Globus pallidus (tissue), 1 donor: ENCODE measurements at regions not wholly inside any gene's neighbourhood (a gene's known extent, or its start where the extent isn't known, plus 50 kb on each side); places are given as distances from the start of the nearest gene placed in this dataset.
A peak's percentile ranks its signal among the peaks of the same experiment; 100 is the strongest.
"Not testable (repeated sequence)": the region's sequence is repeated elsewhere in the genome, so short reads cannot be mapped to it uniquely, and the experiment has no call there.

Source experiments
- DNase-seq: peaks from one replicate; pipeline ENCODE4 v3.0.0-alpha.2; 2015; ENCODE audit warnings: low spot score

GRCh38 chr13:80082396-80083080 lies 258.4 kb downstream of the SPRY2 start:
- DNase-seq: no peak

GRCh38 chr13:80074811-80075210 lies 266.1 kb downstream of the SPRY2 start:
- no peak for DNase-seq

- no peak for DNase-seq
Observed at GRCh38 chr13:80074143-80074752, 266.7 kb downstream of the SPRY2 start.

- DNase-seq: no peak
Observed at GRCh38 chr13:80072231-80072630, 268.7 kb downstream of the SPRY2 start.

GRCh38 chr13:80070024-80070703 lies 270.8 kb downstream of the SPRY2 start:
- no peak for DNase-seq

GRCh38 chr13:80069374-80069773 lies 271.6 kb downstream of the SPRY2 start:
- DNase-seq: no peak

GRCh38 chr13:80065996-80066395 lies 274.9 kb downstream of the SPRY2 start:
- DNase-seq: no peak

GRCh38 chr13:80062416-80062815 lies 278.5 kb downstream of the SPRY2 start:
- not testable (repeated sequence) for DNase-seq

- DNase-seq: no peak
Observed at GRCh38 chr13:80059789-80060188, 281.1 kb downstream of the SPRY2 start.

GRCh38 chr13:80058626-80059025 lies 282.3 kb downstream of the SPRY2 start:
- no peak for DNase-seq

- DNase-seq: peak; percentile 50
Observed at GRCh38 chr13:80055847-80056246, 285.1 kb downstream of the SPRY2 start.

- DNase-seq: no peak
Observed at GRCh38 chr13:80054806-80055205, 286.1 kb downstream of the SPRY2 start.

- DNase-seq: no peak
Observed at GRCh38 chr13:80052286-80052685, 288.6 kb downstream of the SPRY2 start.

- no peak for DNase-seq
Observed at GRCh38 chr13:80050252-80050651, 290.7 kb downstream of the SPRY2 start.

GRCh38 chr13:80048802-80049201 lies 292.1 kb downstream of the SPRY2 start:
- peak; percentile 66 for DNase-seq

GRCh38 chr13:80048030-80048429 lies 292.9 kb downstream of the SPRY2 start:
- no peak for DNase-seq

- DNase-seq: no peak
Observed at GRCh38 chr13:80047406-80047805, 293.5 kb downstream of the SPRY2 start.

- DNase-seq: no peak
Observed at GRCh38 chr13:80040981-80041317, 300.0 kb downstream of the SPRY2 start.

- no peak for DNase-seq
Observed at GRCh38 chr13:80040196-80040980, 300.5 kb downstream of the SPRY2 start.

GRCh38 chr13:80039000-80039399 lies 301.9 kb downstream of the SPRY2 start:
- DNase-seq: peak; percentile 34

- DNase-seq: no peak
Observed at GRCh38 chr13:80038371-80038770, 302.6 kb downstream of the SPRY2 start.

- DNase-seq: no peak
Observed at GRCh38 chr13:80037505-80037888, 303.4 kb downstream of the SPRY2 start.
